Choroid plexus epithelial cell (primary cell): ENCODE measurements at regions not wholly inside any gene's neighbourhood (a gene's known extent, or its start where the extent isn't known, plus 50 kb on each side); places are given as distances from the start of the nearest gene placed in this dataset.

ENCODE experiments used
- DNase-seq: peaks from one replicate; pipeline ENCODE4 v3.0.0-alpha.2; 2010; ENCODE audit warnings: low read depth
- H3K4me3 ChIP-seq: 2 replicates; pipeline ENCODE4 v1.5.1; 2011; ENCODE audit warnings: low read depth, mild to moderate bottlenecking, control low read depth, low read length, moderate library complexity
- CTCF ChIP-seq: conservative IDR thresholded peaks from 2 replicates; pipeline ENCODE4 v1.5.1; 2011; ENCODE audit warnings: low read depth, mild to moderate bottlenecking, control low read depth, inconsistent platforms, low read length, moderate library complexity

- TF ChIP-seq CTCF = no peak
- DNase-seq = no peak
- H3K4me3 ChIP-seq = no peak overlapping the region
Measured at GRCh38 chr18:30929718-30930117, 112.8 kb downstream of the DSC3 start.

GRCh38 chr18:30929065-30929464, 113.5 kb downstream of the DSC3 start:
- TF ChIP-seq CTCF = no peak
- H3K4me3 ChIP-seq = no peak overlapping the region
- no peak for DNase-seq

GRCh38 chr18:30927517-30928075, 114.9 kb downstream of the DSC3 start:
- no peak for DNase-seq
- TF ChIP-seq CTCF = no peak
- H3K4me3 ChIP-seq = no peak overlapping the region

- no peak overlapping the region for H3K4me3 ChIP-seq
- no peak for DNase-seq
- TF ChIP-seq CTCF = no peak
Measured at GRCh38 chr18:30927042-30927441, 115.5 kb downstream of the DSC3 start.

GRCh38 chr18:30925795-30926194, 116.7 kb downstream of the DSC3 start:
- DNase-seq = peak; percentile 1
- no peak overlapping the region for H3K4me3 ChIP-seq
- TF ChIP-seq CTCF = no peak

- H3K4me3 ChIP-seq = no peak overlapping the region
- TF ChIP-seq CTCF = no peak
- DNase-seq = no peak
Measured at GRCh38 chr18:30920757-30921156, 121.8 kb downstream of the DSC3 start.

- DNase-seq = peak; percentile 3
- H3K4me3 ChIP-seq = no peak overlapping the region
- TF ChIP-seq CTCF = no peak
Measured at GRCh38 chr18:30920351-30920750, 122.2 kb downstream of the DSC3 start.
